GM23338 (cell line): ENCODE measurements at regions not wholly inside any gene's neighbourhood (a gene's known extent, or its start where the extent isn't known, plus 50 kb on each side); places are given as distances from the start of the nearest gene placed in this dataset.

Experiments used
- ATAC-seq: fragments of 200-7000 bp; cut with Tn5 transposase; 3 replicates; pipeline ENCODE4 v1.9.1; 2020
- DNase-seq: peaks from one replicate; pipeline ENCODE4 v3.0.0-alpha.2; 2015; ENCODE audit warnings: low spot score
- H2AFZ ChIP-seq: fragments of 200-600 bp; sonication (generic); 2 replicates; pipeline ENCODE4 v1.8.0; 2016; ENCODE audit warnings: antibody characterized with exemption, mild to moderate bottlenecking, moderate library complexity
- H3F3A ChIP-seq: fragments of 200-600 bp; sonication (generic); replicated peaks from 2 replicates; pipeline ENCODE4 v1.8.0; 2017; ENCODE audit warnings: antibody characterized with exemption, mixed run types, low read depth
- H3K27ac ChIP-seq: fragments of 200-600 bp; sonication (generic); 2 replicates; pipeline ENCODE4 v1.6.1; 2016; ENCODE audit warnings: low read depth
- H3K27me3 ChIP-seq: fragments of 200-600 bp; sonication (generic); 2 replicates; pipeline ENCODE4 v1.8.0; 2016; ENCODE audit warnings: mild to moderate bottlenecking, mixed run types, moderate library complexity; ENCODE audit not compliant: insufficient read depth
- H3K36me3 ChIP-seq: fragments of 200-600 bp; sonication (generic); 2 replicates; pipeline ENCODE4 v1.8.0; 2016; ENCODE audit warnings: mild to moderate bottlenecking; ENCODE audit not compliant: insufficient read depth
- H3K4me1 ChIP-seq: fragments of 200-600 bp; sonication (generic); 2 replicates; pipeline ENCODE4 v1.8.0; 2016; ENCODE audit warnings: mild to moderate bottlenecking, moderate library complexity; ENCODE audit not compliant: insufficient read depth
- H3K4me2 ChIP-seq: fragments of 200-600 bp; sonication (generic); 2 replicates; pipeline ENCODE4 v1.7.1; 2017; ENCODE audit warnings: mixed run types
- H3K4me3 ChIP-seq: fragments of 200-600 bp; sonication (generic); 2 replicates; pipeline ENCODE4 v1.6.1; 2016; ENCODE audit warnings: mixed run types
- H3K79me2 ChIP-seq: fragments of 200-600 bp; sonication (generic); replicated peaks from 2 replicates; pipeline ENCODE4 v1.8.0; 2017; ENCODE audit warnings: mild to moderate bottlenecking; ENCODE audit not compliant: insufficient read depth
- H3K9me2 ChIP-seq: fragments of 200-600 bp; sonication (generic); 2 replicates; pipeline ENCODE4 v1.8.0; 2017; ENCODE audit not compliant: insufficient read depth
- H4K20me1 ChIP-seq: fragments of 200-600 bp; sonication (generic); replicated peaks from 2 replicates; pipeline ENCODE4 v1.8.0; 2017; ENCODE audit warnings: mild to moderate bottlenecking; ENCODE audit not compliant: insufficient read depth
- H3K27ac Mint-ChIP-seq: 2 replicates; pipeline ENCODE4 v1.8.0; 2020; ENCODE audit warnings: inconsistent platforms, mild to moderate bottlenecking, moderate library complexity, mixed read lengths
- H3K27me3 Mint-ChIP-seq: 3 replicates; pipeline ENCODE4 v1.8.0; 2022; ENCODE audit warnings: low read depth, mild to moderate bottlenecking, moderate library complexity, mixed read lengths, inconsistent platforms; ENCODE audit not compliant: insufficient read depth, poor library complexity
- H3K36me3 Mint-ChIP-seq: 3 replicates; pipeline ENCODE4 v1.8.0; 2021; ENCODE audit warnings: low read depth, mild to moderate bottlenecking, inconsistent platforms, moderate library complexity, mixed read lengths
- H3K4me1 Mint-ChIP-seq: 3 replicates; pipeline ENCODE4 v1.8.0; 2020; ENCODE audit warnings: mild to moderate bottlenecking, inconsistent platforms, mixed read lengths
- H3K4me3 Mint-ChIP-seq: 3 replicates; pipeline ENCODE4 v1.8.0; 2021; ENCODE audit warnings: moderate library complexity, mild to moderate bottlenecking, inconsistent platforms, mixed read lengths
- H3K9me3 Mint-ChIP-seq: 3 replicates; pipeline ENCODE4 v1.8.0; 2020; ENCODE audit warnings: moderate library complexity, mild to moderate bottlenecking, inconsistent platforms, mixed read lengths
- CTCF ChIP-seq, 2 experiments: fragments of 200-600 bp in 1 of 2; sonication (generic) in 1 of 2; conservative IDR thresholded peaks; 2 replicates each; pipeline versions ENCODE4 v1.5.1 to v1.6.1; 2016 to 2017; ENCODE audit warnings: antibody characterized with exemption in 2 of 2, low read depth in 2 of 2, mild to moderate bottlenecking in 2 of 2, moderate library complexity in 1 of 2
- ETS1 ChIP-seq: IDR thresholded peaks from 2 replicates; pipeline ENCODE4 v1.6.1; 2016; ENCODE audit warnings: antibody characterized with exemption
- EZH2 ChIP-seq: fragments of 200-600 bp; sonication (generic); IDR thresholded peaks from one replicate; pipeline ENCODE4 v1.8.0; 2017; ENCODE audit warnings: antibody characterized with exemption, mild to moderate bottlenecking, low read depth; ENCODE audit not compliant: unreplicated experiment
- JUNB ChIP-seq: IDR thresholded peaks from one replicate; pipeline ENCODE4 v1.6.1; 2016; ENCODE audit warnings: antibody characterized with exemption; ENCODE audit not compliant: unreplicated experiment
- NANOG ChIP-seq: IDR thresholded peaks from 2 replicates; pipeline ENCODE4 v1.6.1; 2016; ENCODE audit warnings: antibody characterized with exemption, borderline replicate concordance
- REST ChIP-seq: IDR thresholded peaks from one replicate; pipeline ENCODE4 v1.6.1; 2018; ENCODE audit warnings: antibody characterized with exemption; ENCODE audit not compliant: unreplicated experiment
- ZNF331 ChIP-seq: fragments of 250-450 bp; sonication (Bioruptor Pico); IDR thresholded peaks from 2 replicates; pipeline ENCODE4 v1.5.0; 2020; ENCODE audit warnings: low read depth, mild to moderate bottlenecking, moderate library complexity
- ZNF462 ChIP-seq: fragments of 250-450 bp; sonication (Bioruptor Pico); IDR thresholded peaks from 2 replicates; pipeline ENCODE4 v1.5.0; 2020; ENCODE audit warnings: mild to moderate bottlenecking, moderate library complexity

GRCh38 chr9:99753436-99753835 is 68.2 kb upstream of the NR4A3 start:
- Mint-ChIP-seq H3K27me3 (peaks cover 1% of the 10 kb centered on the region), H3K9me3 (no peaks in the 10 kb centered on the region), H3K27ac (no peak overlapping the region), H3K4me1 (peaks cover 4% of the 10 kb centered on the region; the same call in 2 of the 3 replicates), H3K36me3 (no peaks in the 10 kb centered on the region), H3K4me3 (no peak overlapping the region)
- H3K9me2 ChIP-seq = peaks cover 14% of the 10 kb centered on the region; the same call in 1 of the 2 replicates
- H3K4me3 ChIP-seq = no peak overlapping the region
- no peaks in the 10 kb centered on the region for H4K20me1 ChIP-seq
- peaks cover 3% of the 10 kb centered on the region; the same call in 1 of the 2 replicates for H3K4me1 ChIP-seq
- ATAC-seq = no peak
- H3K4me2 ChIP-seq = no peak overlapping the region
- no peaks in the 10 kb centered on the region for H3F3A ChIP-seq
- no peaks in the 10 kb centered on the region for H3K27me3 ChIP-seq
- no peak for DNase-seq
- H3K27ac ChIP-seq = no peak overlapping the region
- H2AFZ ChIP-seq = no peak overlapping the region
- H3K36me3 ChIP-seq = no peaks in the 10 kb centered on the region
- no peak for TF ChIP-seq JUNB
- TF ChIP-seq CTCF (conservative IDR thresholded peaks at IDR 0.05; ENCODE audit: low read depth in 2 of 2) = no peak
- no peak for TF ChIP-seq ETS1
- no peaks in the 10 kb centered on the region for H3K79me2 ChIP-seq

- DNase-seq (no peak), ATAC-seq (no peak)
- Histone ChIP-seq H3K27me3 (no peaks in the 10 kb centered on the region), H3K79me2 (no peaks in the 10 kb centered on the region), H3K27ac (no peak overlapping the region), H3K4me2 (no peak overlapping the region), H3K4me1 (no peaks in the 10 kb centered on the region), H2AFZ (no peak overlapping the region), H3K9me2 (peaks cover 11% of the 10 kb centered on the region; the same call in 1 of the 2 replicates), H3F3A (no peaks in the 10 kb centered on the region), H3K36me3 (no peaks in the 10 kb centered on the region), H4K20me1 (no peaks in the 10 kb centered on the region), H3K4me3 (no peak overlapping the region)
- Mint-ChIP-seq H3K4me1 (no peaks in the 10 kb centered on the region), H3K36me3 (no peaks in the 10 kb centered on the region), H3K9me3 (no peaks in the 10 kb centered on the region), H3K27ac (no peak overlapping the region), H3K27me3 (peaks cover 1% of the 10 kb centered on the region), H3K4me3 (no peak overlapping the region)
- no peak for TF ChIP-seq REST
- no peak for TF ChIP-seq ZNF462 (CRISPR knock-in tag)
- TF ChIP-seq NANOG = no peak
- no peak for TF ChIP-seq ZNF331 (CRISPR knock-in tag)
- TF ChIP-seq EZH2 = no peak
- TF ChIP-seq ETS1 = no peak
These were observed 61.3 kb upstream of the NR4A3 start for GRCh38 chr9:99760421-99760820.
